ENCODE measurements at regions not wholly inside any gene's neighbourhood (a gene's known extent, or its start where the extent isn't known, plus 50 kb on each side); places are given as distances from the start of the nearest gene placed in this dataset.

- TF ChIP-seq CTCF (IDR thresholded peaks at IDR 0.05; ENCODE audit: low read depth, low read length, missing input control): no peak
- TF ChIP-seq ATF3 (IDR thresholded peaks at IDR 0.05): no peak
- no peak for TF ChIP-seq MAX (IDR thresholded peaks at IDR 0.05)
- no peak for TF ChIP-seq RXRA (IDR thresholded peaks at IDR 0.05)
- TF ChIP-seq RAD21 (IDR thresholded peaks at IDR 0.05): no peak
- no peak for TF ChIP-seq REST (IDR thresholded peaks at IDR 0.05)
- no peak for TF ChIP-seq TAF1 (conservative IDR thresholded peaks at IDR 0.05)
- no peak for TF ChIP-seq SP1 (IDR thresholded peaks at IDR 0.05)
- no peak for TF ChIP-seq FOXA1 (IDR thresholded peaks at IDR 0.05)
- TF ChIP-seq JUND (IDR thresholded peaks at IDR 0.05): no peak
- TF ChIP-seq YY1 (IDR thresholded peaks at IDR 0.05): no peak
- no peak for TF ChIP-seq GABPA (IDR thresholded peaks at IDR 0.05 in 1 of 2, conservative IDR thresholded peaks at IDR 0.05 in 1 of 2)
- TF ChIP-seq ZBTB33 (IDR thresholded peaks at IDR 0.05): no peak
These were observed 577.8 kb downstream of the ETNK1 start for GRCh38 chr12:23202728-23203127.

All from liver (tissue), 3 donors.